ENCODE measurements at regions not wholly inside any gene's neighbourhood (a gene's known extent, or its start where the extent isn't known, plus 50 kb on each side); places are given as distances from the start of the nearest gene placed in this dataset.

GRCh38 chr20:60718743-60719480, 533.1 kb upstream of the CDH4 start:
- Histone ChIP-seq H3K9me2 (replicated peaks; ENCODE audit: insufficient read depth, low read length) (no peaks in the 10 kb centered on the region), H3K36me3 (ENCODE audit: low read length) (no peaks in the 10 kb centered on the region), H3K9ac (ENCODE audit: low read length) (no peak overlapping the region), H3K4me2 (ENCODE audit: low read depth, low read length, poor library complexity, severe bottlenecking) (no peak overlapping the region), H3K4me3 (ENCODE audit: insufficient read depth, low read length, poor library complexity, severe bottlenecking) (no peak overlapping the region), H3K27me3 (ENCODE audit: low read length) (no peaks in the 10 kb centered on the region), H3K27ac (ENCODE audit: low read depth, low read length) (no peak overlapping the region), H4K20me1 (ENCODE audit: low read depth, low read length) (no peaks in the 10 kb centered on the region), H3F3A (ENCODE audit: insufficient read depth) (no peaks in the 10 kb centered on the region), H2AFZ (ENCODE audit: low read depth, low read length, severe bottlenecking) (no peak overlapping the region), H3K79me2 (ENCODE audit: insufficient read depth, low read length) (no peaks in the 10 kb centered on the region), H3K9me3 (ENCODE audit: insufficient read depth, low read length) (no peaks in the 10 kb centered on the region)
- no peak for TF ChIP-seq CTCF (IDR thresholded peaks at IDR 0.05; ENCODE audit: insufficient read depth, low read length, poor library complexity, severe bottlenecking)
- TF ChIP-seq EZH2phosphoT487 (conservative IDR thresholded peaks at IDR 0.05; ENCODE audit: low read length) = no peak

- H3K4me3 ChIP-seq (ENCODE audit: insufficient read depth, low read length, poor library complexity, severe bottlenecking) = no peak overlapping the region
- H3K27me3 ChIP-seq (ENCODE audit: low read length) = no peaks in the 10 kb centered on the region
- H3K27ac ChIP-seq (ENCODE audit: low read depth, low read length) = no peak overlapping the region
- H3K9ac ChIP-seq (ENCODE audit: low read length) = no peak overlapping the region
- H3F3A ChIP-seq (ENCODE audit: insufficient read depth) = no peaks in the 10 kb centered on the region
- H2AFZ ChIP-seq (ENCODE audit: low read depth, low read length, severe bottlenecking) = no peak overlapping the region
- H3K36me3 ChIP-seq (ENCODE audit: low read length) = no peaks in the 10 kb centered on the region
- H3K4me2 ChIP-seq (ENCODE audit: low read depth, low read length, poor library complexity, severe bottlenecking) = no peak overlapping the region
- TF ChIP-seq EZH2phosphoT487 (conservative IDR thresholded peaks at IDR 0.05; ENCODE audit: low read length) (no peak), CTCF (IDR thresholded peaks at IDR 0.05; ENCODE audit: insufficient read depth, low read length, poor library complexity, severe bottlenecking) (no peak)
- H3K9me2 ChIP-seq (replicated peaks; ENCODE audit: insufficient read depth, low read length) = no peaks in the 10 kb centered on the region
- no peaks in the 10 kb centered on the region for H4K20me1 ChIP-seq (ENCODE audit: low read depth, low read length)
- H3K9me3 ChIP-seq (ENCODE audit: insufficient read depth, low read length) = no peaks in the 10 kb centered on the region
- no peaks in the 10 kb centered on the region for H3K79me2 ChIP-seq (ENCODE audit: insufficient read depth, low read length)
Observed at GRCh38 chr20:60725311-60725906, 526.7 kb upstream of the CDH4 start.

- no peak for TF ChIP-seq EZH2phosphoT487 (conservative IDR thresholded peaks at IDR 0.05; ENCODE audit: low read length)
- TF ChIP-seq CTCF (IDR thresholded peaks at IDR 0.05; ENCODE audit: insufficient read depth, low read length, poor library complexity, severe bottlenecking) = no peak
- no peaks in the 10 kb centered on the region for H4K20me1 ChIP-seq (ENCODE audit: low read depth, low read length)
- no peaks in the 10 kb centered on the region for H3K9me3 ChIP-seq (ENCODE audit: insufficient read depth, low read length)
- H3K9me2 ChIP-seq (replicated peaks; ENCODE audit: insufficient read depth, low read length) = no peaks in the 10 kb centered on the region
- H3K27me3 ChIP-seq (ENCODE audit: low read length) = no peaks in the 10 kb centered on the region
- no peak overlapping the region for H3K4me2 ChIP-seq (ENCODE audit: low read depth, low read length, poor library complexity, severe bottlenecking)
- H3F3A ChIP-seq (ENCODE audit: insufficient read depth) = no peaks in the 10 kb centered on the region
- H3K79me2 ChIP-seq (ENCODE audit: insufficient read depth, low read length) = no peaks in the 10 kb centered on the region
- no peak overlapping the region for H2AFZ ChIP-seq (ENCODE audit: low read depth, low read length, severe bottlenecking)
- no peaks in the 10 kb centered on the region for H3K36me3 ChIP-seq (ENCODE audit: low read length)
- no peak overlapping the region for H3K4me3 ChIP-seq (ENCODE audit: insufficient read depth, low read length, poor library complexity, severe bottlenecking)
- H3K27ac ChIP-seq (ENCODE audit: low read depth, low read length) = no peak overlapping the region
- H3K9ac ChIP-seq (ENCODE audit: low read length) = no peak overlapping the region
Observed at GRCh38 chr20:60727425-60727824, 524.6 kb upstream of the CDH4 start.
